ENCODE measurements at regions not wholly inside any gene's neighbourhood (a gene's known extent, or its start where the extent isn't known, plus 50 kb on each side); places are given as distances from the start of the nearest gene placed in this dataset.

GRCh38 chr3:15936312-15936711 is 138.5 kb upstream of the ANKRD28 start:
- TF ChIP-seq RAD21 (IDR thresholded peaks at IDR 0.05; ENCODE audit: insufficient read depth, low read depth, low read length) (no peak), POLR2A (IDR thresholded peaks at IDR 0.05; ENCODE audit: low read depth, low read length) (no peak), POLR2AphosphoS5 (IDR thresholded peaks at IDR 0.05; ENCODE audit: low read length) (no peak), NKRF (conservative IDR thresholded peaks at IDR 0.05) (no peak), FOS (IDR thresholded peaks at IDR 0.05; ENCODE audit: borderline replicate concordance, extremely low read depth, insufficient read length) (no peak), SMARCA5 (IDR thresholded peaks at IDR 0.05) (no peak), BCLAF1 (IDR thresholded peaks at IDR 0.05) (no peak), NFYA (IDR thresholded peaks at IDR 0.05; ENCODE audit: borderline replicate concordance, low read depth, low read length) (no peak)

Measured in GM12878 (cell line).